ENCODE measurements at regions not wholly inside any gene's neighbourhood (a gene's known extent, or its start where the extent isn't known, plus 50 kb on each side); places are given as distances from the start of the nearest gene placed in this dataset.

GRCh38 chr1:232568906-232569553 lies 60.9 kb downstream of the SIPA1L2 start:
- Histone ChIP-seq H3K36me3 (no peaks in the 10 kb centered on the region), H3K9me3 (no peaks in the 10 kb centered on the region), H3K4me1 (peaks cover 19% of the 10 kb centered on the region), H3K27me3 (no peaks in the 10 kb centered on the region), H3K4me3 (no peak overlapping the region), H3K27ac (no peak overlapping the region)
- no peak for TF ChIP-seq CTCF (IDR thresholded peaks at IDR 0.05)
- ATAC-seq: no peak
- DNase-seq: no peak
- intact Hi-C loops (cut with DNase I): no loop called here

GRCh38 chr1:232568331-232568852 lies 61.5 kb downstream of the SIPA1L2 start:
- TF ChIP-seq CTCF (IDR thresholded peaks at IDR 0.05): no peak
- Histone ChIP-seq H3K4me1 (peaks cover 19% of the 10 kb centered on the region), H3K4me3 (no peak overlapping the region), H3K9me3 (no peaks in the 10 kb centered on the region), H3K36me3 (no peaks in the 10 kb centered on the region), H3K27ac (no peak overlapping the region), H3K27me3 (no peaks in the 10 kb centered on the region)
- DNase-seq: no peak
- ATAC-seq: no peak
- intact Hi-C loops (cut with DNase I): no loop called here

- intact Hi-C loops (cut with DNase I): no loop called here
- H3K9me3 ChIP-seq: no peaks in the 10 kb centered on the region
- peaks cover 19% of the 10 kb centered on the region for H3K4me1 ChIP-seq
- ATAC-seq: no peak
- no peaks in the 10 kb centered on the region for H3K27me3 ChIP-seq
- H3K36me3 ChIP-seq: no peaks in the 10 kb centered on the region
- no peak overlapping the region for H3K4me3 ChIP-seq
- DNase-seq: no peak
- H3K27ac ChIP-seq: no peak overlapping the region
- no peak for TF ChIP-seq CTCF (IDR thresholded peaks at IDR 0.05)
Observed at GRCh38 chr1:232566093-232566492, 63.8 kb downstream of the SIPA1L2 start.

GRCh38 chr1:232562855-232563510 lies 67.0 kb downstream of the SIPA1L2 start:
- no peak for ATAC-seq
- intact Hi-C loops (cut with DNase I): no loop called here

GRCh38 chr1:232561381-232561780 lies 68.6 kb downstream of the SIPA1L2 start:
- ATAC-seq: no peak
- Histone ChIP-seq H3K36me3 (no peaks in the 10 kb centered on the region), H3K4me1 (peaks cover 4% of the 10 kb centered on the region), H3K4me3 (no peak overlapping the region), H3K27me3 (no peaks in the 10 kb centered on the region), H3K9me3 (no peaks in the 10 kb centered on the region), H3K27ac (no peak overlapping the region)
- DNase-seq: no peak
- TF ChIP-seq CTCF (IDR thresholded peaks at IDR 0.05): no peak
- intact Hi-C loops (cut with DNase I): no loop called here

More at GRCh38 chr1:232562855-232563510, 67.0 kb downstream of the SIPA1L2 start:
- H3K36me3 ChIP-seq: no peaks in the 10 kb centered on the region
- H3K4me1 ChIP-seq: peaks cover 7% of the 10 kb centered on the region
- no peaks in the 10 kb centered on the region for H3K27me3 ChIP-seq
- H3K9me3 ChIP-seq: no peaks in the 10 kb centered on the region
- H3K4me3 ChIP-seq: no peak overlapping the region
- no peak for DNase-seq
- no peak for TF ChIP-seq CTCF (IDR thresholded peaks at IDR 0.05)
- H3K27ac ChIP-seq: no peak overlapping the region

All from upper lobe of right lung (tissue), 1 donor.